GM23248 (cell line): ENCODE measurements at regions not wholly inside any gene's neighbourhood (a gene's known extent, or its start where the extent isn't known, plus 50 kb on each side); places are given as distances from the start of the nearest gene placed in this dataset.

ENCODE experiments used
- EZH2 ChIP-seq: fragments of 200-600 bp; sonication (generic); IDR thresholded peaks from 2 replicates; pipeline ENCODE4 v1.6.1; 2018; ENCODE audit warnings: antibody characterized with exemption, mild to moderate bottlenecking; ENCODE audit not compliant: insufficient read depth, poor library complexity, severe bottlenecking
- EZH2phosphoT487 ChIP-seq: fragments of 200-600 bp; sonication (generic); IDR thresholded peaks from 2 replicates; pipeline ENCODE4 v1.6.1; 2018; ENCODE audit warnings: antibody characterized with exemption, moderate library complexity, mild to moderate bottlenecking, low read depth; ENCODE audit not compliant: insufficient read depth

DNA sequence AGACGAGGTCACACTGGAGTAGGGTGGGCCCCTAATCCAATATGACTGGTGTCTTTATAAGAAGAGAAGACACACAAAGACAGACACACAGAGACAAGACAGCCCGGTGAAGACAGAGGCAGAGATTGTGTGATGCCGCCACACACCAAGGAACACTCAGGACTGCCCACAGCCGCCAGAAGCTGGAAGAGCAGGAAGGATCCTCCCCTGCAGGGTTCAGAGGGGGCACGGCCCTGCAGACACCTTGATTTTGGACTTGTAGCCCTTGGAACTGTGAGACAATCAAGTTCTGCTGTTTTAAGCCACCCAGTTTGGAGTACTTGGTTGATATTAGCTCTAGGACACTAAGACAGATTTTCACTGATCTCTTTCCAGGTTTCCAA is 72.1 kb upstream of the NANOS1 start:
- TF ChIP-seq EZH2phosphoT487 (no peak), EZH2 (no peak)
